GM23338 (cell line): ENCODE measurements at regions not wholly inside any gene's neighbourhood (a gene's known extent, or its start where the extent isn't known, plus 50 kb on each side); places are given as distances from the start of the nearest gene placed in this dataset.

Experiments
- ATAC-seq: fragments of 200-7000 bp; cut with Tn5 transposase; 3 replicates; pipeline ENCODE4 v1.9.1; 2020
- DNase-seq: peaks from one replicate; pipeline ENCODE4 v3.0.0-alpha.2; 2015; ENCODE audit warnings: low spot score
- H2AFZ ChIP-seq: fragments of 200-600 bp; sonication (generic); 2 replicates; pipeline ENCODE4 v1.8.0; 2016; ENCODE audit warnings: antibody characterized with exemption, mild to moderate bottlenecking, moderate library complexity
- H3F3A ChIP-seq: fragments of 200-600 bp; sonication (generic); replicated peaks from 2 replicates; pipeline ENCODE4 v1.8.0; 2017; ENCODE audit warnings: antibody characterized with exemption, mixed run types, low read depth
- H3K27ac ChIP-seq: fragments of 200-600 bp; sonication (generic); 2 replicates; pipeline ENCODE4 v1.6.1; 2016; ENCODE audit warnings: low read depth
- H3K27me3 ChIP-seq: fragments of 200-600 bp; sonication (generic); 2 replicates; pipeline ENCODE4 v1.8.0; 2016; ENCODE audit warnings: mild to moderate bottlenecking, mixed run types, moderate library complexity; ENCODE audit not compliant: insufficient read depth
- H3K36me3 ChIP-seq: fragments of 200-600 bp; sonication (generic); 2 replicates; pipeline ENCODE4 v1.8.0; 2016; ENCODE audit warnings: mild to moderate bottlenecking; ENCODE audit not compliant: insufficient read depth
- H3K4me1 ChIP-seq: fragments of 200-600 bp; sonication (generic); 2 replicates; pipeline ENCODE4 v1.8.0; 2016; ENCODE audit warnings: mild to moderate bottlenecking, moderate library complexity; ENCODE audit not compliant: insufficient read depth
- H3K4me2 ChIP-seq: fragments of 200-600 bp; sonication (generic); 2 replicates; pipeline ENCODE4 v1.7.1; 2017; ENCODE audit warnings: mixed run types
- H3K4me3 ChIP-seq: fragments of 200-600 bp; sonication (generic); 2 replicates; pipeline ENCODE4 v1.6.1; 2016; ENCODE audit warnings: mixed run types
- H3K79me2 ChIP-seq: fragments of 200-600 bp; sonication (generic); replicated peaks from 2 replicates; pipeline ENCODE4 v1.8.0; 2017; ENCODE audit warnings: mild to moderate bottlenecking; ENCODE audit not compliant: insufficient read depth
- H3K9me2 ChIP-seq: fragments of 200-600 bp; sonication (generic); 2 replicates; pipeline ENCODE4 v1.8.0; 2017; ENCODE audit not compliant: insufficient read depth
- H4K20me1 ChIP-seq: fragments of 200-600 bp; sonication (generic); replicated peaks from 2 replicates; pipeline ENCODE4 v1.8.0; 2017; ENCODE audit warnings: mild to moderate bottlenecking; ENCODE audit not compliant: insufficient read depth
- H3K27ac Mint-ChIP-seq: 2 replicates; pipeline ENCODE4 v1.8.0; 2020; ENCODE audit warnings: inconsistent platforms, mild to moderate bottlenecking, moderate library complexity, mixed read lengths
- H3K27me3 Mint-ChIP-seq: 3 replicates; pipeline ENCODE4 v1.8.0; 2022; ENCODE audit warnings: low read depth, mild to moderate bottlenecking, moderate library complexity, mixed read lengths, inconsistent platforms; ENCODE audit not compliant: insufficient read depth, poor library complexity
- H3K36me3 Mint-ChIP-seq: 3 replicates; pipeline ENCODE4 v1.8.0; 2021; ENCODE audit warnings: low read depth, mild to moderate bottlenecking, inconsistent platforms, moderate library complexity, mixed read lengths
- H3K4me1 Mint-ChIP-seq: 3 replicates; pipeline ENCODE4 v1.8.0; 2020; ENCODE audit warnings: mild to moderate bottlenecking, inconsistent platforms, mixed read lengths
- H3K4me3 Mint-ChIP-seq: 3 replicates; pipeline ENCODE4 v1.8.0; 2021; ENCODE audit warnings: moderate library complexity, mild to moderate bottlenecking, inconsistent platforms, mixed read lengths
- H3K9me3 Mint-ChIP-seq: 3 replicates; pipeline ENCODE4 v1.8.0; 2020; ENCODE audit warnings: moderate library complexity, mild to moderate bottlenecking, inconsistent platforms, mixed read lengths
- CREB1 ChIP-seq: fragments of 250-450 bp; sonication (Bioruptor Pico); IDR thresholded peaks from 2 replicates; pipeline ENCODE4 v1.5.0; 2020; ENCODE audit warnings: low read depth, mild to moderate bottlenecking, moderate library complexity
- CTCF ChIP-seq, 2 experiments: fragments of 200-600 bp in 1 of 2; sonication (generic) in 1 of 2; conservative IDR thresholded peaks; 2 replicates each; pipeline versions ENCODE4 v1.5.1 to v1.6.1; 2016 to 2017; ENCODE audit warnings: antibody characterized with exemption in 2 of 2, low read depth in 2 of 2, mild to moderate bottlenecking in 2 of 2, moderate library complexity in 1 of 2
- EZH2phosphoT487 ChIP-seq: fragments of 200-600 bp; sonication (generic); IDR thresholded peaks from one replicate; pipeline ENCODE4 v1.8.1; 2018; ENCODE audit warnings: antibody characterized with exemption; ENCODE audit not compliant: unreplicated experiment
- JUNB ChIP-seq: IDR thresholded peaks from one replicate; pipeline ENCODE4 v1.6.1; 2016; ENCODE audit warnings: antibody characterized with exemption; ENCODE audit not compliant: unreplicated experiment
- NANOG ChIP-seq: IDR thresholded peaks from 2 replicates; pipeline ENCODE4 v1.6.1; 2016; ENCODE audit warnings: antibody characterized with exemption, borderline replicate concordance
- POLR2AphosphoS5 ChIP-seq: IDR thresholded peaks from 2 replicates; pipeline ENCODE4 v1.6.1; 2016; ENCODE audit warnings: antibody characterized with exemption, low read depth
- REST ChIP-seq: IDR thresholded peaks from one replicate; pipeline ENCODE4 v1.6.1; 2018; ENCODE audit warnings: antibody characterized with exemption; ENCODE audit not compliant: unreplicated experiment
- STAT1 ChIP-seq: IDR thresholded peaks from one replicate; pipeline ENCODE4 v1.6.1; 2016; ENCODE audit warnings: antibody characterized with exemption; ENCODE audit not compliant: unreplicated experiment
- ZNF114 ChIP-seq: fragments of 250-450 bp; sonication (Bioruptor Pico); IDR thresholded peaks from 2 replicates; pipeline ENCODE4 v1.5.0; 2020; ENCODE audit warnings: mild to moderate bottlenecking, moderate library complexity
- ZNF331 ChIP-seq: fragments of 250-450 bp; sonication (Bioruptor Pico); IDR thresholded peaks from 2 replicates; pipeline ENCODE4 v1.5.0; 2020; ENCODE audit warnings: low read depth, mild to moderate bottlenecking, moderate library complexity
- ZNF462 ChIP-seq: fragments of 250-450 bp; sonication (Bioruptor Pico); IDR thresholded peaks from 2 replicates; pipeline ENCODE4 v1.5.0; 2020; ENCODE audit warnings: mild to moderate bottlenecking, moderate library complexity
- TF ChIP-seq, protein P1 (sequence below): IDR thresholded peaks from 2 replicates; pipeline ENCODE4 v1.6.1; 2016; ENCODE audit warnings: antibody characterized with exemption

- Histone ChIP-seq H3K4me3 (no peak overlapping the region), H3K36me3 (no peaks in the 10 kb centered on the region), H3K27me3 (no peaks in the 10 kb centered on the region), H3K4me1 (no peaks in the 10 kb centered on the region), H3K27ac (no peak overlapping the region), H2AFZ (no peak overlapping the region), H3F3A (no peaks in the 10 kb centered on the region), H3K9me2 (no peaks in the 10 kb centered on the region), H3K79me2 (no peaks in the 10 kb centered on the region), H3K4me2 (no peak overlapping the region), H4K20me1 (no peaks in the 10 kb centered on the region)
- Mint-ChIP-seq H3K4me3 (no peak overlapping the region), H3K4me1 (no peaks in the 10 kb centered on the region; the same call in 2 of the 3 replicates), H3K27me3 (peaks cover 15% of the 10 kb centered on the region), H3K9me3 (peaks cover 11% of the 10 kb centered on the region), H3K36me3 (peaks cover 2% of the 10 kb centered on the region; the same call in 2 of the 3 replicates), H3K27ac (no peak overlapping the region)
- TF ChIP-seq ZNF462 (CRISPR knock-in tag) (no peak), POLR2AphosphoS5 (no peak), ZNF114 (CRISPR knock-in tag) (no peak), EZH2phosphoT487 (no peak), JUNB (no peak), REST (no peak), STAT1 (no peak), NANOG (no peak), CREB1 (CRISPR knock-in tag) (no peak), ZNF331 (CRISPR knock-in tag) (no peak), CTCF (conservative IDR thresholded peaks at IDR 0.05; ENCODE audit: low read depth in 2 of 2) (no peak)
- TF ChIP-seq, protein P1, sequence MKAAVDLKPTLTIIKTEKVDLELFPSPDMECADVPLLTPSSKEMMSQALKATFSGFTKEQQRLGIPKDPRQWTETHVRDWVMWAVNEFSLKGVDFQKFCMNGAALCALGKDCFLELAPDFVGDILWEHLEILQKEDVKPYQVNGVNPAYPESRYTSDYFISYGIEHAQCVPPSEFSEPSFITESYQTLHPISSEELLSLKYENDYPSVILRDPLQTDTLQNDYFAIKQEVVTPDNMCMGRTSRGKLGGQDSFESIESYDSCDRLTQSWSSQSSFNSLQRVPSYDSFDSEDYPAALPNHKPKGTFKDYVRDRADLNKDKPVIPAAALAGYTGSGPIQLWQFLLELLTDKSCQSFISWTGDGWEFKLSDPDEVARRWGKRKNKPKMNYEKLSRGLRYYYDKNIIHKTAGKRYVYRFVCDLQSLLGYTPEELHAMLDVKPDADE: no peak
- ATAC-seq (no peak), DNase-seq (no peak)
Measured at GRCh38 chr4:3636646-3637320, 104.6 kb upstream of the LRPAP1 start.
